ENCODE measurements at regions not wholly inside any gene's neighbourhood (a gene's known extent, or its start where the extent isn't known, plus 50 kb on each side); places are given as distances from the start of the nearest gene placed in this dataset.
"Not testable (repeated sequence)": the region's sequence is repeated elsewhere in the genome, so short reads cannot be mapped to it uniquely, and the experiment has no call there.

DNA sequence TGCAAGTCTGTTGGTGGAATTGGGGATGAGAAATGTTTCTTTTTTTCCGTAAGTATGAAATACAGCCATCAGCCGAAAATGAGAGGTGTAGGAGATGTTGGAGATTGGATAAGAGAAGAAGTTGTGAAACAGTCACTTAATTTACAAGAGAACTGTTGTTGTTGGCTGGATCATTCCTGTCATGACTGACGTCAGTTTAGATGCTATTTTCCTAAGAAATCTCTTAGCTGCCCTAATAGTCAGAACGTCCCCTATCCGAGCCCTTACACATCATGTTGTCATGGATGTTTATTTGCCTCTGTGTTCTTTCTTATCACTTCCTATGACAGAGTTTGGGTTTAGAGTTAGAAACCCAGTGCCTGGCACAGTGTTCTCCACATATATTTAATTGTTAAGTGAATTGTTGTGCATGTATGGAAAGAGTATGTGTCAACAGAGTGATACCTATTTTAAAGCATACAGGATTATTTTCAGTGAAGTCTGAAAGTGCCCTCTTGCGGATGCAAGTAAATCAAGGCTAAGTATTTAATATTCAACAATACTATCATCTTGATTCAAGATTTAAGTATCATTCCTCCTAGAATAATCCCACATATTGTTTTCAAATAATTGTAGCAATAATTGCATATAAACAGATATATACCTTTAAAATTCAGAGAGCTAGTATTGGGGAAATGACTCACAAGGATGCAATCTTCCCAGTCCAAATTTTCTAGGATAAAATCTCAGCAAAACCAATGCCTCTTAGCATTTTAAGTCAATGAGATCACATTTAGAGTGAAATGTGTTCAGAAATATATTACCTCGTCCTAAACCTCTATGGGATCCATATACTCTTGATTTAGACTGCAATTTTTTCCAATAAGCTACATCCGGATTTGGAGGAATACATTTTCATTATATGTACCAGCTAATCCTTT is 309.9 kb upstream of the NOX3 start:
- TF ChIP-seq, protein P1, sequence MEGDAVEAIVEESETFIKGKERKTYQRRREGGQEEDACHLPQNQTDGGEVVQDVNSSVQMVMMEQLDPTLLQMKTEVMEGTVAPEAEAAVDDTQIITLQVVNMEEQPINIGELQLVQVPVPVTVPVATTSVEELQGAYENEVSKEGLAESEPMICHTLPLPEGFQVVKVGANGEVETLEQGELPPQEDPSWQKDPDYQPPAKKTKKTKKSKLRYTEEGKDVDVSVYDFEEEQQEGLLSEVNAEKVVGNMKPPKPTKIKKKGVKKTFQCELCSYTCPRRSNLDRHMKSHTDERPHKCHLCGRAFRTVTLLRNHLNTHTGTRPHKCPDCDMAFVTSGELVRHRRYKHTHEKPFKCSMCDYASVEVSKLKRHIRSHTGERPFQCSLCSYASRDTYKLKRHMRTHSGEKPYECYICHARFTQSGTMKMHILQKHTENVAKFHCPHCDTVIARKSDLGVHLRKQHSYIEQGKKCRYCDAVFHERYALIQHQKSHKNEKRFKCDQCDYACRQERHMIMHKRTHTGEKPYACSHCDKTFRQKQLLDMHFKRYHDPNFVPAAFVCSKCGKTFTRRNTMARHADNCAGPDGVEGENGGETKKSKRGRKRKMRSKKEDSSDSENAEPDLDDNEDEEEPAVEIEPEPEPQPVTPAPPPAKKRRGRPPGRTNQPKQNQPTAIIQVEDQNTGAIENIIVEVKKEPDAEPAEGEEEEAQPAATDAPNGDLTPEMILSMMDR (IDR thresholded peaks at IDR 0.05), result no peak
- no peak overlapping the region for H2AFZ ChIP-seq
- H3K27ac ChIP-seq, result no peak overlapping the region
- H3K4me2 ChIP-seq (ENCODE audit: low read length), result no peak overlapping the region
- no peaks in the 10 kb centered on the region for H3K9me3 ChIP-seq (ENCODE audit: control insufficient read depth, low read length)
- H3K4me1 ChIP-seq, result no peaks in the 10 kb centered on the region
- no peaks in the 10 kb centered on the region for H3K79me2 ChIP-seq
- H3K27me3 ChIP-seq (ENCODE audit: control insufficient read depth, insufficient read depth, low read length), result no peaks in the 10 kb centered on the region
- H3K9ac ChIP-seq, result no peak overlapping the region
- H3K4me3 ChIP-seq (ENCODE audit: low read depth, low read length), result no peak overlapping the region
- no peaks in the 10 kb centered on the region for H3K36me3 ChIP-seq (ENCODE audit: control insufficient read depth, insufficient read depth, low read length)

DNA sequence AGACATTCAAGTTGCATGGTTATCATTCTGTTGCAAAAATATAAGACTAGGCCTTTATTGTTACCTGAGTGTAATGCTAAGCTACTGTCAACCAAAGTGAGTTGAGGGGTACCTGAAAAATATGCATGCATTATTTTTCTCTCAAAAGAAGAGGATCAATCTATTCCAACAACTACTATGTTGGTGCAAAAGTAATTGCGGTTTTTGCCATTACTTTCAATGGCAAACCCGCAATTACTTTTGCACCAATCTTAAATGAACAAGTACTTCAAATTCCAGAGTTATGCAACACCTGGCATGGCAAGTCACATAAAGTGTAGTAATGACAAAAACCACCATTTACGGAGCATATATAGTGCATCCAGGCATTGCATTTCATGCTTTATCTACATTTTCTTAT is 307.0 kb upstream of the NOX3 start:
- no peak overlapping the region for H3K4me3 ChIP-seq (ENCODE audit: low read depth, low read length)
- no peak overlapping the region for H3K27ac ChIP-seq
- no peaks in the 10 kb centered on the region for H3K4me1 ChIP-seq
- no peaks in the 10 kb centered on the region for H3K36me3 ChIP-seq (ENCODE audit: control insufficient read depth, insufficient read depth, low read length)
- no peaks in the 10 kb centered on the region for H3K79me2 ChIP-seq
- TF ChIP-seq, protein P1 (IDR thresholded peaks at IDR 0.05), result no peak
- no peak overlapping the region for H3K9ac ChIP-seq
- no peaks in the 10 kb centered on the region for H3K27me3 ChIP-seq (ENCODE audit: control insufficient read depth, insufficient read depth, low read length)
- no peak overlapping the region for H3K4me2 ChIP-seq (ENCODE audit: low read length)
- no peak overlapping the region for H2AFZ ChIP-seq
- H3K9me3 ChIP-seq (ENCODE audit: control insufficient read depth, low read length), result no peaks in the 10 kb centered on the region

DNA sequence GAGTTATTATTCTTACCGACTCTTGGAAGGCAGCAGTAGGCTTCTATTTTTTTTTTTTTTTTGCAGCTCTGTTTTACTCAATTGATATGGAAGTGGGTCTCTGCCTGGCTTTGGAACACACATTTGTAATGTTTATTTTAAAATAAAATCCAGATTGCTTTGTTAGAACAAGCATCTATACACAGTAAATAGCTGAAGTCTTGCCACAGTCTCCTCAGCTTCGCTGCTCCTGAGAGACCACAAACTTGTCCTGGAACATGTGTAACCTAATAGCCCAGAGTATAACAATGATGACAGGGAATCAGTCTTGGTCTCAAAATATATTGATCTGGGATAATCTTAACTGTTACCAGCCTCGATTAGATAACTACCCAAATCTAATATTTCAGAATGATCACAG is 299.8 kb upstream of the NOX3 start:
- Histone ChIP-seq H3K27ac (no peak overlapping the region), H3K9me3 (ENCODE audit: control insufficient read depth, low read length) (no peaks in the 10 kb centered on the region), H2AFZ (no peak overlapping the region), H3K79me2 (no peaks in the 10 kb centered on the region), H3K36me3 (ENCODE audit: control insufficient read depth, insufficient read depth, low read length) (no peaks in the 10 kb centered on the region), H3K4me2 (ENCODE audit: low read length) (no peak overlapping the region), H3K4me1 (no peaks in the 10 kb centered on the region), H3K9ac (no peak overlapping the region), H3K4me3 (ENCODE audit: low read depth, low read length) (no peak overlapping the region), H3K27me3 (ENCODE audit: control insufficient read depth, insufficient read depth, low read length) (no peaks in the 10 kb centered on the region)
- TF ChIP-seq, protein P1 (IDR thresholded peaks at IDR 0.05), result no peak

DNA sequence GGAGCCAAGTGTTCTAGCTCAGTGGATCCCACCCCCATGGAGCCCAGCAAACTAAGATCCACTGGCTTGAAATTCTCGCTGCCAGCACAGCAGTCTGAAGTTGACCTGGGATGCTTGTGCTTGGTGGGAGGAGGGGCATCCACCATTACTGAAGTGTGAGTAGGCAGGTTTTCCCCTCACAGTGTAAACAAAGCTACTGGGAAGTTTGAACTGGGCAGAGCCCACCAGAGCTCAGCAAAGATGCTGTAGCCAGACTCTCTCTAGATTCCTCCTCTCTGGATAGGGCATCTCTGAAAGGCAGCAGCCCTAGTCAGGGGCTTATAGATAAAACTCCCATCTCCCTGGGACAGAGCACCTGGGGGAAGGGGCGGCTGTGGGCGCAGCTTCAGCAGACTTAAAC is 293.1 kb upstream of the NOX3 start:
- H3K27me3 ChIP-seq (ENCODE audit: control insufficient read depth, insufficient read depth, low read length); H3K4me2 ChIP-seq (ENCODE audit: low read length); H2AFZ ChIP-seq; H3K4me3 ChIP-seq (ENCODE audit: low read depth, low read length); H3K36me3 ChIP-seq (ENCODE audit: control insufficient read depth, insufficient read depth, low read length); H3K4me1 ChIP-seq; H3K79me2 ChIP-seq; H3K9ac ChIP-seq; H3K27ac ChIP-seq; H3K9me3 ChIP-seq (ENCODE audit: control insufficient read depth, low read length): not testable (repeated sequence)

DNA sequence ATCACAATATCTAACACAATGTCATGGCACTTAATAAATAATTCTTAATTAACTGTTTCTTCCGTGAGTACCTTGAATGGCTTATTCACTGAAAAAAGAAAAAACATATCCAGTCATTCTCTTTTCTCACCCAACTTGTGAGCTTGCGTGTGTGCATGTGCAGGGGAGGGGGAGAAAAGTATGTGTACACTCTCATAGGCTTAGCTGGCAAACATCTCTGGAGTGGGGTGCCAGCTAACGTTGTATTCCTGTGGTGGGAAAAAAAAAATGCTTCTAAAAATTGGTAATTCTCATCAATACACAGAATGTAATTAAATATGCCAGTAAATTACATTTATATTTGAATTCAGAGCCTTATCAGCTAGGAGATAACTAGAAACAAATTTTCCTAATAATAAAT is 291.9 kb upstream of the NOX3 start:
- H3K4me1 ChIP-seq, result no peaks in the 10 kb centered on the region
- TF ChIP-seq, protein P1 (IDR thresholded peaks at IDR 0.05), result no peak

More for the DNA sequence above, 291.9 kb upstream of the NOX3 start:
- no peak overlapping the region for H3K4me3 ChIP-seq (ENCODE audit: low read depth, low read length)
- H3K4me2 ChIP-seq (ENCODE audit: low read length), result no peak overlapping the region
- no peaks in the 10 kb centered on the region for H3K36me3 ChIP-seq (ENCODE audit: control insufficient read depth, insufficient read depth, low read length)
- no peaks in the 10 kb centered on the region for H3K27me3 ChIP-seq (ENCODE audit: control insufficient read depth, insufficient read depth, low read length)
- H3K27ac ChIP-seq, result no peak overlapping the region
- no peaks in the 10 kb centered on the region for H3K79me2 ChIP-seq
- H3K9me3 ChIP-seq (ENCODE audit: control insufficient read depth, low read length), result no peaks in the 10 kb centered on the region
- no peak overlapping the region for H3K9ac ChIP-seq
- H2AFZ ChIP-seq, result no peak overlapping the region
